AG09309 (cell line): ENCODE measurements at regions not wholly inside any gene's neighbourhood (a gene's known extent, or its start where the extent isn't known, plus 50 kb on each side); places are given as distances from the start of the nearest gene placed in this dataset.

Source experiments
- DNase-seq: peaks from one replicate; pipeline ENCODE4 v3.0.0-alpha.2; 2010; ENCODE audit warnings: low read depth
- H3K4me3 ChIP-seq: 2 replicates; pipeline ENCODE4 v1.5.1; 2011; ENCODE audit warnings: mild to moderate bottlenecking, low read depth, low read length, moderate library complexity; ENCODE audit not compliant: control insufficient read depth
- TF ChIP-seq, protein P1 (sequence below): IDR thresholded peaks from 2 replicates; pipeline ENCODE4 v1.5.1; 2011; ENCODE audit warnings: mild to moderate bottlenecking, low read depth, low read length, inconsistent platforms; ENCODE audit not compliant: insufficient read depth, control insufficient read depth; ENCODE audit errors: missing control alignments

GRCh38 chr14:65237941-65238340 lies 135.6 kb upstream of the MAX start:
- H3K4me3 ChIP-seq: no peak overlapping the region
- TF ChIP-seq, protein P1, sequence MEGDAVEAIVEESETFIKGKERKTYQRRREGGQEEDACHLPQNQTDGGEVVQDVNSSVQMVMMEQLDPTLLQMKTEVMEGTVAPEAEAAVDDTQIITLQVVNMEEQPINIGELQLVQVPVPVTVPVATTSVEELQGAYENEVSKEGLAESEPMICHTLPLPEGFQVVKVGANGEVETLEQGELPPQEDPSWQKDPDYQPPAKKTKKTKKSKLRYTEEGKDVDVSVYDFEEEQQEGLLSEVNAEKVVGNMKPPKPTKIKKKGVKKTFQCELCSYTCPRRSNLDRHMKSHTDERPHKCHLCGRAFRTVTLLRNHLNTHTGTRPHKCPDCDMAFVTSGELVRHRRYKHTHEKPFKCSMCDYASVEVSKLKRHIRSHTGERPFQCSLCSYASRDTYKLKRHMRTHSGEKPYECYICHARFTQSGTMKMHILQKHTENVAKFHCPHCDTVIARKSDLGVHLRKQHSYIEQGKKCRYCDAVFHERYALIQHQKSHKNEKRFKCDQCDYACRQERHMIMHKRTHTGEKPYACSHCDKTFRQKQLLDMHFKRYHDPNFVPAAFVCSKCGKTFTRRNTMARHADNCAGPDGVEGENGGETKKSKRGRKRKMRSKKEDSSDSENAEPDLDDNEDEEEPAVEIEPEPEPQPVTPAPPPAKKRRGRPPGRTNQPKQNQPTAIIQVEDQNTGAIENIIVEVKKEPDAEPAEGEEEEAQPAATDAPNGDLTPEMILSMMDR: no peak
- DNase-seq: no peak

DNA sequence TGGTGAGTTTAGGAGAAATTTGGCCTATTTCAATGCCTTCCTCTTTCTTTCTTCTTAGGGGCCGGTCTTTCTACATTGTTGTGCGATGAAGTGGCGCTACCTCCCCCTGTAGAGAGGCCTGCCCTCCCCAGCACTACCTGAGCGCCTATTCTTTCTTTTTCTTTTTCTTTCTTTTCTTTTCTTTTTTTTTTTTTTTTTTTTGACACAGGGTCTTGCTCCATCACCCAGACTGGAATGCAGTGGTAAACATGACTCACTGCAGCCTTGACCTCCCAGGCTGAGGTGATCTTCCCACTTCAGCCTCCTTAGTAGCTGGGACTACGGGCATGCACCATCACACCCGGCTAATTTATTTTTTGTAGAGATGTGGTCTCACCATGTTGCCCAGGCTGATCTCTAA lies 136.1 kb upstream of the MAX start:
- TF ChIP-seq, protein P1: no peak
- H3K4me3 ChIP-seq: no peak overlapping the region
- peak; percentile 79 for DNase-seq

- H3K4me3 ChIP-seq: no peak overlapping the region
- TF ChIP-seq, protein P1: no peak
- DNase-seq: peak; percentile 85
These were observed 137.0 kb upstream of the MAX start for GRCh38 chr14:65239143-65239937.

DNA sequence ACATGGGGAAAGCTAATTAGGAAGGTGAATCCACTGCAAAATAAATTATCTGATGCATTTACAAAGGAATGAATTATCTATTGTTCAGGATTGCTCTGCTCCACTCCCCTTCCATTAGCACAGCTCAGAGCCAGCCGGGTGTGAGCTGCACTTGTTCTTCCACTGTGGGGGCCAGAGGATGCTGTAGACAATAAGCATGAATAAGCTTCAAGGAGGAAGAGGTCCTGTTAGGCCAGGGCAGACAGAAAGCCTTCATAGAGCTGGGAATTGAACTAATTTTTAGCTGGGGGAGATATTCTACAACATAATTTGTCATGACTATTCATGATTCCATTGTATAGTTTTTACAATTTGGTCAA lies 137.6 kb upstream of the MAX start:
- DNase-seq: no peak
- H3K4me3 ChIP-seq: no peak overlapping the region
- TF ChIP-seq, protein P1: no peak

GRCh38 chr14:65241125-65241752 lies 138.9 kb upstream of the MAX start:
- H3K4me3 ChIP-seq: no peak overlapping the region
- TF ChIP-seq, protein P1: no peak
- no peak for DNase-seq

DNA sequence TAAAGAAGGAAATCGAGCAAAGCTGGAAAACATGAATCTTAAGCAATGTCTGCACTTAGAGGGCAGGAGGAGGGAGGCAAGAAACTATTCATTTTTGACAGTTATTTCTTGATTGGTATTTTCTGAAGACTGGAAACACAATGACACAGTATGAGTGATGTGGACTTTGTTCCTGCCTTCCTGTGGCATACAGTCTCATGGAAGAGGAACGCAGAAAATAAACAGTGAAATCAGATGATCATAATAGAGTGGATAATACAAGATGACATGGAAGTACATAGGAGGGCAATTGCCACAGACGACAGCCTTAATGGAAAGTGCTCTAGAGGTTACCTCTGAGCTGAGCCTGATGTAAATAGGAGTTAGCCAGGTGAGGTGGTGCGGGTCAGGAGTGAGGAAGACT lies 140.4 kb upstream of the MAX start:
- no peak for DNase-seq
- H3K4me3 ChIP-seq: no peak overlapping the region
- TF ChIP-seq, protein P1: no peak
